ENCODE measurements at regions not wholly inside any gene's neighbourhood (a gene's known extent, or its start where the extent isn't known, plus 50 kb on each side); places are given as distances from the start of the nearest gene placed in this dataset.

DNA sequence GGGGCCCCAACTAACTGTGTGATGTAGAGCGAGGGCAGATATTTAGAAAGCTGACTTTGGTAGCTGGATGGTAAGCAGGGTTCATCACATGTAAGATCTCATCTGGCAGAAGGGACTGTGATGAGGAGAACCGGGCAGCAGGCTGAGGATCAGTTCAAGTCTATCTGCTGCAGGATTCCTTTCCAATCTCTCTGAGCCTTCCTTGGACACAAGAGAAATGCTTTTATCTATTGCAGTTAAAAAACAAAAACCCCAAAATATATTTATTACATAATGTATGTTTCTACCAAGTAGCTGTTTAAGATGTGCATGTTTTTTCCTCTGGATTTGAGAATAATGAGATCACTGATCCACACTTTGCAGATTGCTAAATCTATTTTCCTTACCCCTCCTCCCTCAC is 411.5 kb downstream of the RAP2B start:
- Histone ChIP-seq H3K9ac (replicated peaks; ENCODE audit: extremely low read depth, insufficient read depth, low read length) (no peak overlapping the region), H3K9me3 (replicated peaks; ENCODE audit: control insufficient read depth, insufficient read depth, low read length) (no peaks in the 10 kb centered on the region), H3K79me2 (ENCODE audit: control insufficient read depth, insufficient read depth, low read length) (no peaks in the 10 kb centered on the region), H3K4me3 (replicated peaks in 1 of 3; ENCODE audit: insufficient read depth in 1 of 3, low read depth in 1 of 3, low read length in 3 of 3) (no peak overlapping the region), H3K27me3 (ENCODE audit: control insufficient read depth in 2 of 2, insufficient read depth in 2 of 2, low read length in 2 of 2) (no peaks in the 10 kb centered on the region), H3K36me3 (ENCODE audit: control insufficient read depth in 2 of 2, extremely low read depth in 1 of 2, insufficient read depth in 2 of 2, low read length in 2 of 2) (no peaks in the 10 kb centered on the region), H3K4me2 (ENCODE audit: insufficient read depth, low read length) (no peak overlapping the region), H2AFZ (ENCODE audit: low read depth, low read length) (no peak overlapping the region), H3K9me1 (replicated peaks; ENCODE audit: control insufficient read depth, extremely low read depth, insufficient read depth, low read length) (no peaks in the 10 kb centered on the region), H3K4me1 (ENCODE audit: control insufficient read depth, extremely low read depth, insufficient read depth, low read length) (no peaks in the 10 kb centered on the region), H3K27ac (ENCODE audit: insufficient read depth, low read depth, low read length) (no peak overlapping the region), H4K20me1 (replicated peaks; ENCODE audit: control insufficient read depth, extremely low read depth, insufficient read depth, low read length) (no peaks in the 10 kb centered on the region)
- CTCF ChIA-PET = interaction anchor here (0.6 kb wide), 1 partner anchor 408 kb away, joined by 3 read pairs; no protein-coding TSS in a partner anchor
- BruUV-seq (replicated peaks) = no TSS peak
- FAIRE-seq (no peak), DNase-seq (ENCODE audit: low read depth, low spot score) (no peak)
- TF ChIP-seq JUN (IDR thresholded peaks at IDR 0.05; ENCODE audit: borderline replicate concordance, insufficient read depth, insufficient read length, low read depth) = no peak
- TF ChIP-seq, protein P1, sequence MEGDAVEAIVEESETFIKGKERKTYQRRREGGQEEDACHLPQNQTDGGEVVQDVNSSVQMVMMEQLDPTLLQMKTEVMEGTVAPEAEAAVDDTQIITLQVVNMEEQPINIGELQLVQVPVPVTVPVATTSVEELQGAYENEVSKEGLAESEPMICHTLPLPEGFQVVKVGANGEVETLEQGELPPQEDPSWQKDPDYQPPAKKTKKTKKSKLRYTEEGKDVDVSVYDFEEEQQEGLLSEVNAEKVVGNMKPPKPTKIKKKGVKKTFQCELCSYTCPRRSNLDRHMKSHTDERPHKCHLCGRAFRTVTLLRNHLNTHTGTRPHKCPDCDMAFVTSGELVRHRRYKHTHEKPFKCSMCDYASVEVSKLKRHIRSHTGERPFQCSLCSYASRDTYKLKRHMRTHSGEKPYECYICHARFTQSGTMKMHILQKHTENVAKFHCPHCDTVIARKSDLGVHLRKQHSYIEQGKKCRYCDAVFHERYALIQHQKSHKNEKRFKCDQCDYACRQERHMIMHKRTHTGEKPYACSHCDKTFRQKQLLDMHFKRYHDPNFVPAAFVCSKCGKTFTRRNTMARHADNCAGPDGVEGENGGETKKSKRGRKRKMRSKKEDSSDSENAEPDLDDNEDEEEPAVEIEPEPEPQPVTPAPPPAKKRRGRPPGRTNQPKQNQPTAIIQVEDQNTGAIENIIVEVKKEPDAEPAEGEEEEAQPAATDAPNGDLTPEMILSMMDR (IDR thresholded peaks at IDR 0.05; ENCODE audit: extremely low read depth in 1 of 2, insufficient read depth in 1 of 2, low read depth in 1 of 2, low read length in 2 of 2) = no peak
- no peak for TF ChIP-seq MYC (IDR thresholded peaks at IDR 0.05; ENCODE audit: low read depth, low read length)
- TF ChIP-seq GATA2 (IDR thresholded peaks at IDR 0.05; ENCODE audit: insufficient read depth, insufficient read length, low read depth, low read length) = no peak
- no peak for TF ChIP-seq EZH2 (IDR thresholded peaks at IDR 0.05; ENCODE audit: borderline replicate concordance, low read depth, low read length, severe bottlenecking)
- TF ChIP-seq, protein P2, sequence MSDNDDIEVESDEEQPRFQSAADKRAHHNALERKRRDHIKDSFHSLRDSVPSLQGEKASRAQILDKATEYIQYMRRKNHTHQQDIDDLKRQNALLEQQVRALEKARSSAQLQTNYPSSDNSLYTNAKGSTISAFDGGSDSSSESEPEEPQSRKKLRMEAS (IDR thresholded peaks at IDR 0.05; ENCODE audit: insufficient read depth, insufficient read length) = no peak
- TF ChIP-seq POLR2AphosphoS5 (IDR thresholded peaks at IDR 0.05; ENCODE audit: insufficient read depth, low read depth, low read length) = no peak
- no peak for TF ChIP-seq POLR2A (IDR thresholded peaks at IDR 0.05; ENCODE audit: low read depth, low read length)
- no peak for TF ChIP-seq FOS (IDR thresholded peaks at IDR 0.05; ENCODE audit: borderline replicate concordance, insufficient read depth, low read length)
- intact Hi-C loops (cut with micrococcal nuclease) (no loop called here), dilution Hi-C loops (cut with MboI; ENCODE audit: extremely low pct_ligation_motif_present, low sequenced_read_pairs) (no loop called here)
- POLR2A ChIA-PET = no interaction called here
